GM12878 (cell line): ENCODE measurements at regions not wholly inside any gene's neighbourhood (a gene's known extent, or its start where the extent isn't known, plus 50 kb on each side); places are given as distances from the start of the nearest gene placed in this dataset.

ENCODE experiments used
- ATAC-seq: fragments of 200-7000 bp; cut with Tn5 transposase; 3 replicates; pipeline ENCODE4 v1.9.1; 2020; ENCODE audit warnings: mild to moderate bottlenecking, moderate library complexity
- BruUV-seq: library from RNA; stranded (reverse); fragments of 400-500 nt; replicated peaks from 2 replicates; lab custom pipeline; 2021; lab: Mats Ljungman, UMichigan
- CTCF ChIA-PET: fragments of 300-600 bp; sonication (Branson Sonifier 250); formaldehyde crosslinking; extraction: SDS; loops from one replicate; lab custom pipeline; 2021; ENCODE audit warnings: inconsistent platforms; lab: Yijun Ruan, JAX
- POLR2A ChIA-PET: fragments of 350-600 bp; formaldehyde crosslinking; extraction: SDS; loops from one replicate; lab custom pipeline; 2021; ENCODE audit warnings: inconsistent platforms; lab: Charles Lee
- RAD21 ChIA-PET: fragments of 300-600 bp; sonication (Branson Sonifier 250); formaldehyde crosslinking; loops from one replicate; lab custom pipeline; 2023; ENCODE audit warnings: antibody characterized with exemption; ENCODE audit not compliant: unreplicated experiment; lab: Charles Lee
- SMC1A ChIA-PET: fragments of 300-600 bp; sonication (Branson Sonifier 250); formaldehyde crosslinking; loops from one replicate; lab custom pipeline; 2023; ENCODE audit not compliant: unreplicated experiment, uncharacterized antibody; lab: Charles Lee
- DNase-seq: peaks from one replicate; pipeline ENCODE4 v3.0.0-alpha.2; 2011; ENCODE audit warnings: low read depth, low spot score
- FAIRE-seq: peaks from 3 replicates; lab custom pipeline; 2011; peaks lifted over from hg19 to GRCh38; lab: Jason Lieb, UNC
- H2AFZ ChIP-seq: 2 replicates; pipeline ENCODE4 v1.6.0; 2011; ENCODE audit warnings: low read depth, low read length, control low read depth; ENCODE audit not compliant: control insufficient read depth
- H3K27ac ChIP-seq: 2 replicates; pipeline ENCODE4 v1.5.1; 2011; ENCODE audit warnings: control low read depth; ENCODE audit not compliant: control insufficient read depth, insufficient read depth
- H3K27me3 ChIP-seq, 2 experiments: replicated peaks in 1 of 2; 2 replicates each; pipeline versions ENCODE4 v1.6.0 to v1.6.1; 2011; ENCODE audit warnings: low read length in 1 of 2; ENCODE audit not compliant: control insufficient read depth in 2 of 2, insufficient read depth in 2 of 2
- H3K36me3 ChIP-seq, 2 experiments: 2 replicates each; pipeline ENCODE4 v1.5.1; 2011; ENCODE audit warnings: low read length in 1 of 2; ENCODE audit not compliant: control insufficient read depth in 2 of 2, insufficient read depth in 2 of 2
- H3K4me1 ChIP-seq: 2 replicates; pipeline ENCODE4 v1.6.1; 2011; ENCODE audit warnings: mild to moderate bottlenecking, low read length, moderate library complexity, mixed read lengths; ENCODE audit not compliant: control insufficient read depth, insufficient read depth
- H3K4me2 ChIP-seq: 2 replicates; pipeline ENCODE4 v1.6.0; 2011; ENCODE audit warnings: control low read depth; ENCODE audit not compliant: control insufficient read depth, insufficient read depth
- H3K4me3 ChIP-seq: fragments of 200-600 bp; sonication (generic); 2 replicates; pipeline ENCODE4 v1.5.1; 2016
- H3K79me2 ChIP-seq: 2 replicates; pipeline ENCODE4 v1.6.0; 2011; ENCODE audit warnings: low read length; ENCODE audit not compliant: control insufficient read depth, insufficient read depth
- H3K9ac ChIP-seq: 2 replicates; pipeline ENCODE4 v1.8.0; 2011; ENCODE audit warnings: low read length, control low read depth, mixed read lengths; ENCODE audit not compliant: control insufficient read depth, insufficient read depth
- H3K9me3 ChIP-seq: replicated peaks from 3 replicates; pipeline ENCODE4 v1.5.1; 2011; ENCODE audit warnings: mild to moderate bottlenecking, low read length; ENCODE audit not compliant: control insufficient read depth, insufficient read depth
- H4K20me1 ChIP-seq: 2 replicates; pipeline ENCODE4 v1.6.0; 2011; ENCODE audit not compliant: control insufficient read depth, insufficient read depth
- CEBPB ChIP-seq, 2 experiments: fragments of 150-350 bp in 1 of 2; IDR thresholded peaks; 2 replicates each; pipeline ENCODE4 v1.6.1; 2012 to 2014; ENCODE audit warnings: low read depth in 2 of 2, low read length in 2 of 2, borderline replicate concordance in 1 of 2, inconsistent platforms in 1 of 2
- JUNB ChIP-seq: IDR thresholded peaks from 2 replicates; pipeline ENCODE4 v1.6.1; 2016; ENCODE audit warnings: antibody characterized with exemption, mild to moderate bottlenecking
- PAX8 ChIP-seq: fragments of 450-650 bp; IDR thresholded peaks from 2 replicates; pipeline ENCODE4 v1.6.1; 2017; ENCODE audit warnings: mild to moderate bottlenecking, moderate library complexity
- SRF ChIP-seq, 2 experiments: IDR thresholded peaks; 2 replicates each; pipeline ENCODE4 v1.6.1; 2011; ENCODE audit warnings: low read depth in 2 of 2, low read length in 2 of 2, mild to moderate bottlenecking in 1 of 2, moderate library complexity in 1 of 2
- STAT3 ChIP-seq: IDR thresholded peaks from 2 replicates; pipeline ENCODE4 v1.6.1; 2011; ENCODE audit warnings: low read depth, low read length, improper control_type of control experiment
- ZBTB11 ChIP-seq: fragments of 450-650 bp; formaldehyde crosslinking; IDR thresholded peaks from 2 replicates; pipeline ENCODE4 v1.5.0; 2022; ENCODE audit warnings: mild to moderate bottlenecking, missing genetic modification characterization
- ZNF592 ChIP-seq: fragments of 450-650 bp; IDR thresholded peaks from 2 replicates; pipeline ENCODE4 v1.6.1; 2017; ENCODE audit warnings: mild to moderate bottlenecking, moderate library complexity
- ZSCAN29 ChIP-seq: fragments of 450-650 bp; IDR thresholded peaks from 2 replicates; pipeline ENCODE4 v1.6.1; 2017; ENCODE audit warnings: mild to moderate bottlenecking, moderate library complexity
- WGBS: methylation state at CpG from one replicate; pipeline ENCODE4 v1.1.6; 2016; ENCODE audit warnings: low lambda C conversion rate; ENCODE audit not compliant: insufficient replicate concordance, insufficient coverage; ENCODE audit errors: missing lambda C conversion rate; 5-methylcytosine and 5-hydroxymethylcytosine counted together
- in situ Hi-C: fragments of 300-500 bp; cut with MboI; formaldehyde crosslinking; loops from 9 replicates; pipeline ENCODE4 v1.14.3; 2018; ENCODE audit warnings: mixed read lengths
- intact Hi-C: fragments of 100-400 bp; cut with micrococcal nuclease; formaldehyde crosslinking; loops from one replicate; pipeline ENCODE4 v1.14.2; 2022; ENCODE audit not compliant: unreplicated experiment
- TF ChIP-seq, protein P1 (sequence below): IDR thresholded peaks from 2 replicates; pipeline ENCODE4 v1.6.1; 2012; ENCODE audit warnings: low read length, inconsistent platforms

DNA sequence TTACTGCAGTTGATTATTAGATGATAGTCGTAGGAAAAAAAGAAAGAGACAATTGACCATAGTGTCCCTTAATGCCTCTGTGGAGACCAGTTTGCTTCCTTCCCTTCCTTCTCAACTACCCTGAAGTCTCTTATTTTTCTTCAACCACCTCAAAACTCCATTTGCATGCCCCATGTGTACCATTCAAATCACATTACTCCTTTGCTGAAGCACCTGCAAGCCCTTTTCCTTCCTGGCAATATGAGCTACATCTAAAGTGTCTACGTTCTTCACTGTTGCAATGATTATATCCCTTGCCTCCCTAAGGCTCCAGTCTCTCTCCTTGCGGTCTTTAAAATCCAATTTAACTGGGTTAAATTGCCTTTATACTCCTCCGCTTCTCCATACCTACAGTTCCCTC, 867.4 kb upstream of the API5 start:
- H4K20me1 ChIP-seq: no peaks in the 10 kb centered on the region
- H3K27ac ChIP-seq: no peak overlapping the region
- ChIA-PET RAD21 (no interaction called here), SMC1A (no interaction called here), CTCF (no interaction called here), POLR2A (no interaction called here)
- TF ChIP-seq ZNF592 (no peak), JUNB (no peak), CEBPB (IDR thresholded peaks at IDR 0.05; ENCODE audit: borderline replicate concordance in 1 of 2, low read depth in 2 of 2, low read length in 2 of 2) (no peak), STAT3 (no peak), ZSCAN29 (no peak), PAX8 (no peak), ZBTB11 (CRISPR knock-in tag) (no peak), SRF (IDR thresholded peaks at IDR 0.05; ENCODE audit: low read depth in 2 of 2, low read length in 2 of 2) (no peak)
- TF ChIP-seq, protein P1, sequence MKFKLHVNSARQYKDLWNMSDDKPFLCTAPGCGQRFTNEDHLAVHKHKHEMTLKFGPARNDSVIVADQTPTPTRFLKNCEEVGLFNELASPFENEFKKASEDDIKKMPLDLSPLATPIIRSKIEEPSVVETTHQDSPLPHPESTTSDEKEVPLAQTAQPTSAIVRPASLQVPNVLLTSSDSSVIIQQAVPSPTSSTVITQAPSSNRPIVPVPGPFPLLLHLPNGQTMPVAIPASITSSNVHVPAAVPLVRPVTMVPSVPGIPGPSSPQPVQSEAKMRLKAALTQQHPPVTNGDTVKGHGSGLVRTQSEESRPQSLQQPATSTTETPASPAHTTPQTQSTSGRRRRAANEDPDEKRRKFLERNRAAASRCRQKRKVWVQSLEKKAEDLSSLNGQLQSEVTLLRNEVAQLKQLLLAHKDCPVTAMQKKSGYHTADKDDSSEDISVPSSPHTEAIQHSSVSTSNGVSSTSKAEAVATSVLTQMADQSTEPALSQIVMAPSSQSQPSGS: no peak
- FAIRE-seq (no peak), ATAC-seq (no peak), DNase-seq (no peak)
- H3K36me3 ChIP-seq: no peaks in the 10 kb centered on the region
- in situ Hi-C loops: no loop called here
- H3K79me2 ChIP-seq: no peaks in the 10 kb centered on the region
- H3K9me3 ChIP-seq: no peaks in the 10 kb centered on the region
- no peak overlapping the region for H3K9ac ChIP-seq
- H3K4me2 ChIP-seq: no peak overlapping the region
- 0% methylated on average over 4 of the region's 4 CpGs for WGBS
- BruUV-seq: no TSS peak
- intact Hi-C loops: no loop called here
- no peak overlapping the region for H2AFZ ChIP-seq
- no peak overlapping the region for H3K4me3 ChIP-seq
- no peaks in the 10 kb centered on the region for H3K4me1 ChIP-seq
- H3K27me3 ChIP-seq: no peaks in the 10 kb centered on the region
